ENCODE measurements at regions not wholly inside any gene's neighbourhood (a gene's known extent, or its start where the extent isn't known, plus 50 kb on each side); places are given as distances from the start of the nearest gene placed in this dataset. TPM values are rescaled to one million over a fixed set of nuclear protein-coding genes. Genes with fewer than 3 reads are reported as not detected.

Small RNA genes in the stretch of these regions (small RNA-seq; reads per million reads assigned to genes)
- gene RNY3P3: not detected

Data from HT1080 (cell line).